Hepatocyte (in vitro differentiated cells): ENCODE measurements at regions not wholly inside any gene's neighbourhood (a gene's known extent, or its start where the extent isn't known, plus 50 kb on each side); places are given as distances from the start of the nearest gene placed in this dataset.

Experiments
- CTCF ChIP-seq: fragments of 200-600 bp; sonication (generic); IDR thresholded peaks from 2 replicates; pipeline ENCODE4 v1.5.1; 2016; ENCODE audit warnings: antibody characterized with exemption, mild to moderate bottlenecking; ENCODE audit not compliant: poor library complexity
- EZH2 ChIP-seq: fragments of 200-600 bp; sonication (generic); IDR thresholded peaks from 2 replicates; pipeline ENCODE4 v1.6.1; 2016; ENCODE audit warnings: antibody characterized with exemption, mild to moderate bottlenecking, borderline replicate concordance

GRCh38 chr4:3365326-3365725, 72.5 kb downstream of the RGS12 start:
- TF ChIP-seq CTCF (no peak), EZH2 (no peak)
